ENCODE measurements at regions not wholly inside any gene's neighbourhood (a gene's known extent, or its start where the extent isn't known, plus 50 kb on each side); places are given as distances from the start of the nearest gene placed in this dataset.

DNA sequence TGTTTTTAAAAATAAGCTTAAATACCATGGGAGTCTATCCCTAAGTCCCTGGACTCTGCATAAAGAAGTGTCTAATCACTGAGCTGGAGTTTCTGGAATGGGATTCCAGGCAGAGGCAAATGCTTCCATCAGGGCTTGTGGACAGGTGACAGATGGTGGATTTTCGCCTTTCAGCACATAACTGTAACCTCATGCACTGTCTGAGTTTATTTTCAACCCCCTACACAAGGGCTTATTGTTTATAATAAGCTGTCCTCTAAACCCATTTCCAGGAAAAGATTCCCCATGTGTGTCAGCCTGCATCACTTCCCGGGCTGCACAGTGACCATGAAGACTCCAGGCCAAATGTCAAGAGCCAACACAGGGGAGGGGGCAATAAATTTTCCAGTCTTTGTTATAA lies 264.0 kb downstream of the PIK3R1 start:
- Mint-ChIP-seq H3K4me3 (no peak overlapping the region), H3K27me3 (peaks cover 46% of the 10 kb centered on the region), H3K36me3 (ENCODE audit: low read depth) (no peaks in the 10 kb centered on the region), H3K27ac (no peak overlapping the region), H3K4me1 (no peaks in the 10 kb centered on the region)
- DNase-seq, result no peak
- no peak for ATAC-seq
- H3K9me3 ChIP-seq (ENCODE audit: control insufficient read depth, low read length, poor library complexity, severe bottlenecking), result no peaks in the 10 kb centered on the region

DNA sequence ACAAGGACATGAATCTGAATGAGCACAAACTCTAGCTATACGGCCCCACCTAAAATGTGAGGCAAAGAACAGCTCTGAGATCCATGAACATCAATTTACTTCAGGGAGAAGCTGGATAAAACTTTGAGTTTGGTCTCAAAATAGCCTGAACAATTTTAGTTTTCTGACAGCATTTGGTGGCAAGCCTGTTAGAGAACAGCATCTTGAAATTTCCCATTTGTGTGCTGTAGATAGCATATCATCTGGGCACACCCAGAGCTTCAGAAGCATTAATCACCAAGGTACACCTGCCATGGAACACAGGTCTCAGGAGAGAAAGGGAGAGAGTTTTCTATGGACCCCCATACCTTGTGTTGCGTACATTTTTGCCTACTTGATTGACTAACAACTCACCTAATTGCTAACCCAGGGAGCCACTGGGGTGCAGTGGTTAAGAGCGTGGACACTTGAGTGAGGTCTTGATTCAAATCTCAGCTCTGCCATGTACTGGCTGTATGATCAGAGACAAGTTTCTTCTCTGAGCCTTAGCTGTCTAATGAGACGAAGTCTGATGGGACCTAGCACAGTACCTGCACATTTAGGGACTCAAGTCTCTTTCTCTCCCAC lies 264.9 kb downstream of the PIK3R1 start:
- H3K9me3 ChIP-seq (ENCODE audit: control insufficient read depth, low read length, poor library complexity, severe bottlenecking), result no peaks in the 10 kb centered on the region
- Mint-ChIP-seq H3K36me3 (ENCODE audit: low read depth) (no peaks in the 10 kb centered on the region), H3K27ac (no peak overlapping the region), H3K4me1 (no peaks in the 10 kb centered on the region), H3K4me3 (no peak overlapping the region), H3K27me3 (peaks cover 41% of the 10 kb centered on the region)
- DNase-seq (no peak), ATAC-seq (no peak)

GRCh38 chr5:68482199-68482598 lies 266.6 kb downstream of the PIK3R1 start:
- no peak for ATAC-seq
- DNase-seq, result no peak
- H3K27me3 Mint-ChIP-seq, result peaks cover 50% of the 10 kb centered on the region
- no peak overlapping the region for H3K4me3 Mint-ChIP-seq
- no peaks in the 10 kb centered on the region for H3K36me3 Mint-ChIP-seq (ENCODE audit: low read depth)
- no peaks in the 10 kb centered on the region for H3K9me3 ChIP-seq (ENCODE audit: control insufficient read depth, low read length, poor library complexity, severe bottlenecking)
- no peaks in the 10 kb centered on the region for H3K4me1 Mint-ChIP-seq
- no peak overlapping the region for H3K27ac Mint-ChIP-seq

- ATAC-seq (no peak), DNase-seq (no peak)
- Mint-ChIP-seq H3K27me3 (peaks cover 44% of the 10 kb centered on the region), H3K27ac (no peak overlapping the region), H3K4me3 (no peak overlapping the region), H3K36me3 (ENCODE audit: low read depth) (no peaks in the 10 kb centered on the region), H3K4me1 (no peaks in the 10 kb centered on the region)
- no peaks in the 10 kb centered on the region for H3K9me3 ChIP-seq (ENCODE audit: control insufficient read depth, low read length, poor library complexity, severe bottlenecking)
Observed at GRCh38 chr5:68484307-68485068, 268.9 kb downstream of the PIK3R1 start.

DNA sequence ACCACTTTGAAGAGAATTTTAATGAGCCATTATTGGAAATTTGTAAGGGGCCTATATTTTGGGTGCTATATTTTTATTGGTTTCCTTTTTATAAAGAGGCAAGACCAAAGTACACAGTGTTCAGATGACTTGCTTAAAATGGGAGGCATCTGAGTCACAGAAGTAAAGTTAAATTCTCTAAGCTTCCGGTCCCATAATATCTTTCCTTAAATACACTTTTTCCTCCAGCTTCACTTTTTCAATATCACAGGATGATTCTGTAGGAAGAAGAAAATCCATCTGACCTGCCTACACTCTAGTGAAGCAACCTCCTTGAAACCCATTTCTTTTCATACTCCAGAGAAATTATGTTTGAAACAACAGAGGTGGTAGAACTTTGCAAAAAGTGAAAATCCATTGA lies 274.0 kb downstream of the PIK3R1 start:
- DNase-seq, result no peak
- H3K36me3 Mint-ChIP-seq (ENCODE audit: low read depth), result no peaks in the 10 kb centered on the region
- H3K27me3 Mint-ChIP-seq, result peaks cover 29% of the 10 kb centered on the region
- no peak overlapping the region for H3K4me3 Mint-ChIP-seq
- ATAC-seq, result no peak
- no peaks in the 10 kb centered on the region for H3K9me3 ChIP-seq (ENCODE audit: control insufficient read depth, low read length, poor library complexity, severe bottlenecking)
- H3K4me1 Mint-ChIP-seq, result no peaks in the 10 kb centered on the region
- no peak overlapping the region for H3K27ac Mint-ChIP-seq

DNA sequence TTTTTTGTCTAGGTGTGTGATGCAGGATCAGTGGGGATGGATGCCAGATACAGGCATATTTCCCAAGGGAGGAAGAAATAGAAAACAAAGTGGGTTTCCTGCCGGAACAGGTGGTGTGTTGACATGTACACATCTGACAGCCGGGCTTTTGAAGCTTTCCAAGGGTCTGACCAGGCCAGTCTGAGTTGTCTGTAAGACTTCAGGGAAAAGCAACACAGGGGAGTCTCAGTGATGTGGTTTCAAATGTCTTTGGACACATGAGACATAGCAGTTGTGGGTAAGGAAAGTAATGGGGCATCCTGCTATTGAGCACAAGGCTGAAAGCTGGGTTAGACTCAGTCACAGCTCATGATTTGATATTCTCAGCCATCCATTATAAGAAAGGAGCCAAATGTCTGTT lies 274.9 kb downstream of the PIK3R1 start:
- H3K9me3 ChIP-seq (ENCODE audit: control insufficient read depth, low read length, poor library complexity, severe bottlenecking), result no peaks in the 10 kb centered on the region
- Mint-ChIP-seq H3K27ac (no peak overlapping the region), H3K27me3 (peaks cover 29% of the 10 kb centered on the region), H3K4me3 (no peak overlapping the region), H3K36me3 (ENCODE audit: low read depth) (no peaks in the 10 kb centered on the region), H3K4me1 (no peaks in the 10 kb centered on the region)
- no peak for DNase-seq
- ATAC-seq, result no peak

- no peaks in the 10 kb centered on the region for H3K4me1 Mint-ChIP-seq
- no peak overlapping the region for H3K27ac Mint-ChIP-seq
- no peak for ATAC-seq
- H3K4me3 Mint-ChIP-seq, result no peak overlapping the region
- no peak for DNase-seq
- H3K36me3 Mint-ChIP-seq (ENCODE audit: low read depth), result no peaks in the 10 kb centered on the region
- no peaks in the 10 kb centered on the region for H3K9me3 ChIP-seq (ENCODE audit: control insufficient read depth, low read length, poor library complexity, severe bottlenecking)
- peaks cover 12% of the 10 kb centered on the region for H3K27me3 Mint-ChIP-seq
Observed at GRCh38 chr5:68494771-68495170, 279.2 kb downstream of the PIK3R1 start.

DNA sequence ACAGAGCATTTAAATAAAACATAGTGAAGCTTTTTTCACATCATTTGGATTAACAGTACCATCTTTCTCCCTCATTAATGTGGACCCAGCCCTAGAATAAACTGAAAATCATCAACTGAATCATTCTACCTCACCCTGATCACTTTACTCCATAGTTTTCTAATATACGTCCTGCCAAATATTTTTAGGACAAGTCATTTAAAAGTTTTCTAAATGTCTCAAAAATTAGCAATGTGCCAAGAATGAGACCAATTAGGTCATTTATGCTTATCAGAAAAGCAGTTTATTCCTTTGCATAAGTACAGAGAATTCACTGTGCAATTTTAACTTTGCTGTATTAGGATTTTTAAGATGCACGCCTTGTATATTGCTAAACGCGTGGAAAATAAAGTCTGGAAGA lies 284.4 kb downstream of the PIK3R1 start:
- H3K36me3 Mint-ChIP-seq (ENCODE audit: low read depth), result peaks cover 2% of the 10 kb centered on the region
- H3K27me3 Mint-ChIP-seq, result peaks cover 9% of the 10 kb centered on the region
- no peak overlapping the region for H3K27ac Mint-ChIP-seq
- DNase-seq, result no peak
- ATAC-seq, result no peak
- H3K9me3 ChIP-seq (ENCODE audit: control insufficient read depth, low read length, poor library complexity, severe bottlenecking), result no peaks in the 10 kb centered on the region
- no peaks in the 10 kb centered on the region for H3K4me1 Mint-ChIP-seq
- H3K4me3 Mint-ChIP-seq, result no peak overlapping the region

GRCh38 chr5:68500813-68501212 lies 285.3 kb downstream of the PIK3R1 start:
- Mint-ChIP-seq H3K27me3 (peaks cover 9% of the 10 kb centered on the region), H3K27ac (no peak overlapping the region), H3K36me3 (ENCODE audit: low read depth) (peaks cover 2% of the 10 kb centered on the region), H3K4me1 (no peaks in the 10 kb centered on the region), H3K4me3 (no peak overlapping the region)
- DNase-seq (no peak), ATAC-seq (no peak)
- H3K9me3 ChIP-seq (ENCODE audit: control insufficient read depth, low read length, poor library complexity, severe bottlenecking), result no peaks in the 10 kb centered on the region

GRCh38 chr5:68502531-68502930 lies 287.0 kb downstream of the PIK3R1 start:
- ATAC-seq, result no peak
- DNase-seq, result no peak
- H3K4me1 Mint-ChIP-seq, result no peaks in the 10 kb centered on the region
- H3K27me3 Mint-ChIP-seq, result peaks cover 9% of the 10 kb centered on the region
- no peak overlapping the region for H3K27ac Mint-ChIP-seq
- peaks cover 2% of the 10 kb centered on the region for H3K36me3 Mint-ChIP-seq (ENCODE audit: low read depth)
- H3K9me3 ChIP-seq (ENCODE audit: control insufficient read depth, low read length, poor library complexity, severe bottlenecking), result no peaks in the 10 kb centered on the region
- no peak overlapping the region for H3K4me3 Mint-ChIP-seq

DNA sequence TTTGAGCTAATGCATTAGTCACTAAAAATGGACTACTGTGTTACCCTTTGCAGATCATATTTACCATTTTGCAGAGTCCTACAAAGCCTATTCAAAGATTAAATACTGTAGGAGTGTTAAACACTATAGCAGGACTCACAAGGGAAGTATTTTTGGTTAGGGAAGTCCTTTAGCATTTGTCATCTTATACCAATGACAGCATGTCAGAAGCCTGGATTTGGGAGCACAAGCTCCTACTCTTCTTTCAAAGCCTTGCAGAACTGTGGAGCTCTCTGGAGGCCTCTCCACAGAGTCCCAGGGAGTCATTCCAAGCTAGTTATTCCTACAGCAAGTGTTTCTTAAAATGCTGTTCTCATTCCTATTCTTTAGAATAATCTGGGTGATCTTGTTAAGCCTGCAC lies 288.8 kb downstream of the PIK3R1 start:
- H3K4me3 Mint-ChIP-seq, result no peak overlapping the region
- DNase-seq (no peak), ATAC-seq (no peak)
- H3K27ac Mint-ChIP-seq, result no peak overlapping the region
- H3K27me3 Mint-ChIP-seq, result peaks cover 9% of the 10 kb centered on the region
- no peaks in the 10 kb centered on the region for H3K4me1 Mint-ChIP-seq
- H3K36me3 Mint-ChIP-seq (ENCODE audit: low read depth), result peaks cover 2% of the 10 kb centered on the region
- H3K9me3 ChIP-seq (ENCODE audit: control insufficient read depth, low read length, poor library complexity, severe bottlenecking), result no peaks in the 10 kb centered on the region

DNA sequence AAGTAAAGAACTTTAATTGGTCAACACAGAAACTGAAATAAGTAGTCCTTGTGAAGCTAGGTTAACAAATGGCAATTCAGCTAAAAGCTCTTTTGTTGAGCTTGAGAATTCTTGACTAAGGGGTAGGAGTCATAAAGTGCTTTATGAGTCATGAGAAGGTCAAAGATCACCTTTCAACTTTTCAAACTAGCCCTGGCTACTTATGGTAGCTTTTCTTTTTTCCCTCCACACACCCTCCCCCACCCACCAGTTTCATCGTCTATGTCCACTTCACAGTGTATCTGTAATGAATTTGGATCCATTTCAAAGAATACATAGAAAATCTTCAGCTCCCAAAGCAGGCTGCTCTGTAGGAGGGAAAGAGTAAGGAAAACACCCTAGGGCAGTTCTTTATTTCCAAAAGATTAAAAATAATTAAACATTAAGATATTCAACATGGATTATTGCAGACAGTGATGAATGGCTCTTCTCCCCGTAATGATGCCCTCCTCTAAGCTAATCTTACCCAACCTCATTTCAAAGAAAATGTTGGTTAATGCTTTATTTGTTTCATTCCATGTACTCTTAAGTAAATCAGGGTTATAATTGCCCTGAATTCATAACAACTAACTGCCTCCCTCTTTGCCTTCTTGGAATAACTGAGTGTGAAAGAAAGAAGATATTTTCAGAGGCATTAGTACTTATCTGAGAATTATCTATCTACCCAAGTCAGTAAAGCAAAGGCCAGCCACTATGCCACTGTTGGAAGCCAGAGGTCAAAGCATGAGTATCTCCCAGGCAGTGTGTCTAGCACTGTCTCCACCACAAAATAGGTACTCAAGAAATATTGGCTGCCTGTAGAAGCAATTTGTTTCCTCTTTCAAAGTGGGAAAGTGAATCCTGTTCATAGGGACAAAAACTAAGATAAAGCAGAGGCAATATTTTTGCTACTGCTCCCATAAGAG lies 290.6 kb downstream of the PIK3R1 start:
- H3K27me3 Mint-ChIP-seq, result peaks cover 9% of the 10 kb centered on the region
- ATAC-seq (no peak), DNase-seq (no peak)
- H3K9me3 ChIP-seq (ENCODE audit: control insufficient read depth, low read length, poor library complexity, severe bottlenecking), result no peaks in the 10 kb centered on the region
- no peak overlapping the region for H3K4me3 Mint-ChIP-seq
- H3K36me3 Mint-ChIP-seq (ENCODE audit: low read depth), result no peaks in the 10 kb centered on the region
- H3K4me1 Mint-ChIP-seq, result no peaks in the 10 kb centered on the region
- no peak overlapping the region for H3K27ac Mint-ChIP-seq

DNA sequence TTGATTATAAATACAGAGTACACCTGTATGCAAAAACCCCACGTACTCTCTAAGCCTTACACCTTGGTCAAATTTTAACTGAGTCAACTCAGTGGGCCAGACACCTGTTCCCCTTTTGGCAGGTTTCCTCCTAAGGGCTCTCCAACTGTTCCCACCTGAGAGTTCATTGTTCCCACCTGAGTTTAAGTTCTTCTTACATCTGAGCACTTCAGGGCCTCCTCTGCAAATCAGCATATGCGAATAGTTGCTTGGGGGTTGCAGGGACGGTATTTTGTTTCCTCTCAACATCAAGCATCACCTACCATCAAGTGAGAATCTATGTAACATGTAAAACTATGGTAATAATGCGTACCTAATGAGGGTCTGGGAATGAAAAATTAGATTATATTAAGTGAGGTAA lies 300.0 kb downstream of the PIK3R1 start:
- ATAC-seq (no peak), DNase-seq (no peak)
- no peaks in the 10 kb centered on the region for H3K4me1 Mint-ChIP-seq
- peaks cover 5% of the 10 kb centered on the region for H3K27me3 Mint-ChIP-seq
- H3K4me3 Mint-ChIP-seq, result no peak overlapping the region
- no peak overlapping the region for H3K27ac Mint-ChIP-seq
- no peaks in the 10 kb centered on the region for H3K9me3 ChIP-seq (ENCODE audit: control insufficient read depth, low read length, poor library complexity, severe bottlenecking)
- H3K36me3 Mint-ChIP-seq (ENCODE audit: low read depth), result no peaks in the 10 kb centered on the region
